PFSK-1 (cell line): ENCODE measurements at regions not wholly inside any gene's neighbourhood (a gene's known extent, or its start where the extent isn't known, plus 50 kb on each side); places are given as distances from the start of the nearest gene placed in this dataset.

ENCODE experiments used
- FOXP2 ChIP-seq: optimal IDR thresholded peaks from 2 replicates; pipeline ENCODE3; 2011; ENCODE audit warnings: borderline replicate concordance, control low read depth, inconsistent platforms; ENCODE audit not compliant: insufficient read depth; ENCODE audit errors: extremely low read length, extremely low read depth
- POLR2AphosphoS5 ChIP-seq: IDR thresholded peaks from 2 replicates; pipeline ENCODE4 v1.6.1; 2012; ENCODE audit warnings: low read depth, mild to moderate bottlenecking, control low read depth, low read length, moderate library complexity
- REST ChIP-seq, 2 experiments: IDR thresholded peaks; 2 replicates each; pipeline versions ENCODE4 v1.6.1 to v1.8.0; 2011 to 2012; ENCODE audit warnings: low read depth in 2 of 2, low read length in 2 of 2, control low read depth in 1 of 2, inconsistent platforms in 1 of 2, mild to moderate bottlenecking in 1 of 2, moderate library complexity in 1 of 2; ENCODE audit not compliant: insufficient read depth in 1 of 2
- SIN3A ChIP-seq: IDR thresholded peaks from 2 replicates; pipeline ENCODE4 v1.6.1; 2012; ENCODE audit warnings: mild to moderate bottlenecking, low read length, moderate library complexity, borderline replicate concordance; ENCODE audit not compliant: insufficient read depth
- TAF1 ChIP-seq: IDR thresholded peaks from 2 replicates; pipeline ENCODE4 v1.6.1; 2012; ENCODE audit warnings: low read length, control low read depth, borderline replicate concordance; ENCODE audit not compliant: insufficient read depth

- TF ChIP-seq POLR2AphosphoS5: no peak
- no peak for TF ChIP-seq SIN3A
- TF ChIP-seq TAF1: no peak
- TF ChIP-seq FOXP2: no peak
- TF ChIP-seq REST (IDR thresholded peaks at IDR 0.05; ENCODE audit: insufficient read depth in 1 of 2, low read depth in 2 of 2, low read length in 2 of 2): no peak
Measured at GRCh38 chr2:34025196-34025595, 426.1 kb upstream of the FAM98A start.

GRCh38 chr2:34012715-34013302 lies 413.7 kb upstream of the FAM98A start:
- no peak for TF ChIP-seq TAF1
- no peak for TF ChIP-seq FOXP2
- no peak for TF ChIP-seq POLR2AphosphoS5
- TF ChIP-seq SIN3A: no peak
- no peak for TF ChIP-seq REST (IDR thresholded peaks at IDR 0.05; ENCODE audit: insufficient read depth in 1 of 2, low read depth in 2 of 2, low read length in 2 of 2)

GRCh38 chr2:34011684-34012083 lies 412.6 kb upstream of the FAM98A start:
- TF ChIP-seq TAF1: no peak
- TF ChIP-seq FOXP2: no peak
- no peak for TF ChIP-seq REST (IDR thresholded peaks at IDR 0.05; ENCODE audit: insufficient read depth in 1 of 2, low read depth in 2 of 2, low read length in 2 of 2)

GRCh38 chr2:34005901-34006300 lies 406.8 kb upstream of the FAM98A start:
- no peak for TF ChIP-seq POLR2AphosphoS5
- no peak for TF ChIP-seq REST (IDR thresholded peaks at IDR 0.05; ENCODE audit: insufficient read depth in 1 of 2, low read depth in 2 of 2, low read length in 2 of 2)
- no peak for TF ChIP-seq SIN3A
- no peak for TF ChIP-seq FOXP2
- no peak for TF ChIP-seq TAF1

- TF ChIP-seq REST (IDR thresholded peaks at IDR 0.05; ENCODE audit: insufficient read depth in 1 of 2, low read depth in 2 of 2, low read length in 2 of 2): no peak
- no peak for TF ChIP-seq SIN3A
- no peak for TF ChIP-seq TAF1
- no peak for TF ChIP-seq FOXP2
- TF ChIP-seq POLR2AphosphoS5: no peak
Measured at GRCh38 chr2:34004936-34005335, 405.8 kb upstream of the FAM98A start.
